ENCODE measurements at regions not wholly inside any gene's neighbourhood (a gene's known extent, or its start where the extent isn't known, plus 50 kb on each side); places are given as distances from the start of the nearest gene placed in this dataset.

GRCh38 chrX:150308532-150309157 is 54.5 kb upstream of the MAMLD1 start:
- H3K27me3 ChIP-seq (ENCODE audit: insufficient read depth, low read length), result no peaks in the 10 kb centered on the region
- no peaks in the 10 kb centered on the region for H3K36me3 ChIP-seq (ENCODE audit: insufficient read depth, low read length)
- no peak overlapping the region for H3K4me3 ChIP-seq (ENCODE audit: low read length in 2 of 2)
- Mint-ChIP-seq H3K9me3 (peaks cover 0 to 1% (median 0%) of the 10 kb centered on the region in 8 donors), H3K27ac (no peak overlapping the region), H3K4me3 (no peak overlapping the region), H3K36me3 (no peaks in the 10 kb centered on the region), H3K27me3 (no peaks in the 10 kb centered on the region), H3K4me1 (peaks cover 0 to 1% (median 0%) of the 10 kb centered on the region in 4 donors)
- intact Hi-C loops (cut with micrococcal nuclease), result no loop called here
- H3K27ac ChIP-seq (ENCODE audit: low read depth, low read length), result no peak overlapping the region
- no peak for DNase-seq
- H3K4me1 ChIP-seq (ENCODE audit: insufficient read depth, low read length), result no peaks in the 10 kb centered on the region
- POLR2A ChIA-PET (ENCODE audit: partially characterized antibody), result no interaction called here
- CTCF ChIA-PET (ENCODE audit: partially characterized antibody), result no interaction called here
- no peaks in the 10 kb centered on the region for H3K9me3 ChIP-seq (ENCODE audit: control insufficient read depth in 1 of 2, low read length in 2 of 2)

DNA sequence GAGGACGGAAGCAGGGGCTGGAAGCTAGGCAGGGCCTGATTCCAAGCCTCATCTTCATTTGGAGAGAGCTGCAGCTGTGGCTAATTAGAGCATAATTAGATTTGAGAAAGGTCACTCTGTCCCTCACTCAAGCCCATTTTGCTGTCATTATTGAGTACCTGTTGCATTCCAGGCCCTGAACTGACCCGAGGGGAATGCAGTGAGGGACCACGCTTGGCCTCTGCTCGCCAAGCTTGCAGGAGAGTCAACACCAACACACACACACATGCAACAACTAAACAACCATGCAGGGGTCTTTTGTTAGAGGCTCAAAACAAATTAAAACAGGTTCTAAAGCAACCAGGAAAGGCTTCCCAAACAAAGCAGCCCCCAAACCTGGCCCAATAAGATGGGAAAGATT is 52.7 kb upstream of the MAMLD1 start:
- H3K27ac ChIP-seq (ENCODE audit: low read depth, low read length), result no peak overlapping the region
- Mint-ChIP-seq H3K4me1 (peaks cover 0 to 1% (median 0%) of the 10 kb centered on the region in 4 donors), H3K36me3 (no peaks in the 10 kb centered on the region), H3K27ac (no peak overlapping the region), H3K27me3 (no peaks in the 10 kb centered on the region), H3K4me3 (no peak overlapping the region), H3K9me3 (peaks cover 0 to 1% (median 0%) of the 10 kb centered on the region in 8 donors)
- no peaks in the 10 kb centered on the region for H3K27me3 ChIP-seq (ENCODE audit: insufficient read depth, low read length)
- H3K36me3 ChIP-seq (ENCODE audit: insufficient read depth, low read length), result no peaks in the 10 kb centered on the region
- no peak for DNase-seq
- H3K9me3 ChIP-seq (ENCODE audit: control insufficient read depth in 1 of 2, low read length in 2 of 2), result no peaks in the 10 kb centered on the region
- CTCF ChIA-PET (ENCODE audit: partially characterized antibody), result no interaction called here
- H3K4me3 ChIP-seq (ENCODE audit: low read length in 2 of 2), result no peak overlapping the region
- intact Hi-C loops (cut with micrococcal nuclease), result no loop called here
- H3K4me1 ChIP-seq (ENCODE audit: insufficient read depth, low read length), result no peaks in the 10 kb centered on the region
- POLR2A ChIA-PET (ENCODE audit: partially characterized antibody), result no interaction called here

- ChIA-PET POLR2A (ENCODE audit: partially characterized antibody) (no interaction called here), CTCF (ENCODE audit: partially characterized antibody) (no interaction called here)
- no peak overlapping the region for H3K4me3 ChIP-seq (ENCODE audit: low read length in 2 of 2)
- DNase-seq, result no peak
- H3K27me3 Mint-ChIP-seq, result no peaks in the 10 kb centered on the region
- H3K4me1 Mint-ChIP-seq, result peaks cover 0 to 1% (median 0%) of the 10 kb centered on the region in 4 donors
- no peaks in the 10 kb centered on the region for H3K9me3 ChIP-seq (ENCODE audit: control insufficient read depth in 1 of 2, low read length in 2 of 2)
- H3K27ac ChIP-seq (ENCODE audit: low read depth, low read length), result no peak overlapping the region
- no peaks in the 10 kb centered on the region for H3K4me1 ChIP-seq (ENCODE audit: insufficient read depth, low read length)
- no peak overlapping the region for H3K27ac Mint-ChIP-seq
- no peaks in the 10 kb centered on the region for H3K27me3 ChIP-seq (ENCODE audit: insufficient read depth, low read length)
- no peaks in the 10 kb centered on the region for H3K36me3 Mint-ChIP-seq
- intact Hi-C loops (cut with micrococcal nuclease), result no loop called here
- peaks cover 0 to 1% (median 0%) of the 10 kb centered on the region in 8 donors for H3K9me3 Mint-ChIP-seq
- H3K36me3 ChIP-seq (ENCODE audit: insufficient read depth, low read length), result no peaks in the 10 kb centered on the region
- H3K4me3 Mint-ChIP-seq, result no peak overlapping the region
These were observed 52.2 kb upstream of the MAMLD1 start for GRCh38 chrX:150310881-150311280.

DNA sequence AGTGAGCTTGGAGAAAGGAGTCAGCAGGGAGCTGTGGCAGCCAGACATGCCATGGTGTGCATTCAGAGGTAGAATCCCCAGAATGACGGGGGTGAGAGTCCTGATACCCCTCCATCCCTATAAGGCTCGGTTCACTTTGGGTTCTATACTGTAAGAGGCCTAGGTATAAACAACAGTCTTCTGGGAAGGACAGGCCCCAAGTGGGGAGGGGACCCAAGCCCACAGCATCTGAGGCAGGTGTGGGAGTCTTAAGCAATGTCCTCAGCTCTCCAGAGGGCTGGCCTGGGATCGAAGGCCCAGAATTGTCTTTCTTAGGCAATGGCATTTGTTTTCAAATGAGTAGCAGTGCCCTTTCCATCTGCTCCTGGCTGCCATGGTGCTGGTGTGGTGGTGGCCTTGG is 50.2 kb upstream of the MAMLD1 start:
- POLR2A ChIA-PET (ENCODE audit: partially characterized antibody), result no interaction called here
- peaks cover 0 to 1% (median 0%) of the 10 kb centered on the region in 4 donors for H3K4me1 Mint-ChIP-seq
- no peak for DNase-seq
- H3K27ac Mint-ChIP-seq, result no peak overlapping the region
- H3K4me1 ChIP-seq (ENCODE audit: insufficient read depth, low read length), result no peaks in the 10 kb centered on the region
- CTCF ChIA-PET (ENCODE audit: partially characterized antibody), result no interaction called here
- intact Hi-C loops (cut with micrococcal nuclease), result no loop called here
- no peaks in the 10 kb centered on the region for H3K36me3 ChIP-seq (ENCODE audit: insufficient read depth, low read length)
- H3K27me3 Mint-ChIP-seq, result no peaks in the 10 kb centered on the region
- peaks cover 0 to 1% (median 0%) of the 10 kb centered on the region in 8 donors for H3K9me3 Mint-ChIP-seq
- H3K27ac ChIP-seq (ENCODE audit: low read depth, low read length), result no peak overlapping the region
- H3K4me3 Mint-ChIP-seq, result no peak overlapping the region
- H3K4me3 ChIP-seq (ENCODE audit: low read length in 2 of 2), result no peak overlapping the region
- no peaks in the 10 kb centered on the region for H3K9me3 ChIP-seq (ENCODE audit: control insufficient read depth in 1 of 2, low read length in 2 of 2)
- no peaks in the 10 kb centered on the region for H3K36me3 Mint-ChIP-seq
- no peaks in the 10 kb centered on the region for H3K27me3 ChIP-seq (ENCODE audit: insufficient read depth, low read length)

Small RNA genes lying in the stretch of these regions (microRNA-seq; reads per million reads assigned to microRNA genes)
- gene MIR2114 (ENCODE audit: borderline microRNAs expressed, borderline number of aligned reads, borderline replicate concordance), result 1.4 reads per million
